Smooth muscle cell of the brain vasculature (primary cell): ENCODE measurements at regions not wholly inside any gene's neighbourhood (a gene's known extent, or its start where the extent isn't known, plus 50 kb on each side); places are given as distances from the start of the nearest gene placed in this dataset.
"Not testable (repeated sequence)": the region's sequence is repeated elsewhere in the genome, so short reads cannot be mapped to it uniquely, and the experiment has no call there.

Source experiments
- DNase-seq: peaks from one replicate; pipeline ENCODE4 v3.0.0-alpha.2; 2012; ENCODE audit warnings: low read depth, low spot score

DNA sequence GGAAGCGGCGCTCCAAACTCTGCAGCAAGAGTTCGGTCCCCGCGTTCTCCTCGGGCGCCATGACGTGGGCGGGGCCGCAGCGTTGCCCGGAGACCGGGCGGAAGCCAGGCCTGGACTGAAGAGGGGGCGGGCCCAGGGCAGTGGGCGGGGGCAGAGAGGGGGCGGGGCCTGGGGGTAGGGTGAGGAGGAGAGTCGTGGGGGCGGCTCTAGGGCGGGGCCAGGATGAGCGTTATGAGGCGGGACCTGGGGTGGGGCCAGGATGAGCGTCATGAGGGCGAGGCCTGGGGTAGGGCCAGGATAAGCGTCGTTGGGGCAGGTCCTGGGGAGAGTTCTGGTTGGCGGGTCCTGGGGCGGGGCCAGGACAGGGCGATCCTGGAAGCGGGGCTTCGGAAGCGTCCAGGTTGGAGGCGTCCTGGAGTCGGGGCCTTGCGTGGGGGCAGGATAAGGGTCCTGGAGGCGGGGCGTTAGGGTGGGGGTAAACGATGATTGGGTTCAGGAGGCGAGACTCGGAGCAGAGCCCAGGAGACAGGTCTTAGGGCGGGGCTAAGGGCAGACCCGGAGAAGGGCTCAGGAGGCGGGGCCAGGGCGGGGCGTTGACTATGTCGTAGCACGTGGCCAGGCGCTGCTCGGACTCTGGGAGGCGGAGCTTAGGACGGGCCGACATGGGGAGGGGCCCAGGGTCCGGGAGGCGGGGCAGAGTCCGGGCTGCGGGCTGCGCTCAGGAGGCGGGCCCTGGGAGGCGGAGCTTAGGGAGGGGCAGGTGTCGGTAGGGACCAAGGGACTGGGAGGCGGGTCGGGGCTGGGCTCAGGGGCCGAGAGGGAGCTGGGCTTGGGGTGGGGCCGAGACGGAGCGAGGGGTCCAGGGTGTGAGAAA is 131.1 kb upstream of the ALDH3B2 start:
- peak; percentile 94 for DNase-seq

DNA sequence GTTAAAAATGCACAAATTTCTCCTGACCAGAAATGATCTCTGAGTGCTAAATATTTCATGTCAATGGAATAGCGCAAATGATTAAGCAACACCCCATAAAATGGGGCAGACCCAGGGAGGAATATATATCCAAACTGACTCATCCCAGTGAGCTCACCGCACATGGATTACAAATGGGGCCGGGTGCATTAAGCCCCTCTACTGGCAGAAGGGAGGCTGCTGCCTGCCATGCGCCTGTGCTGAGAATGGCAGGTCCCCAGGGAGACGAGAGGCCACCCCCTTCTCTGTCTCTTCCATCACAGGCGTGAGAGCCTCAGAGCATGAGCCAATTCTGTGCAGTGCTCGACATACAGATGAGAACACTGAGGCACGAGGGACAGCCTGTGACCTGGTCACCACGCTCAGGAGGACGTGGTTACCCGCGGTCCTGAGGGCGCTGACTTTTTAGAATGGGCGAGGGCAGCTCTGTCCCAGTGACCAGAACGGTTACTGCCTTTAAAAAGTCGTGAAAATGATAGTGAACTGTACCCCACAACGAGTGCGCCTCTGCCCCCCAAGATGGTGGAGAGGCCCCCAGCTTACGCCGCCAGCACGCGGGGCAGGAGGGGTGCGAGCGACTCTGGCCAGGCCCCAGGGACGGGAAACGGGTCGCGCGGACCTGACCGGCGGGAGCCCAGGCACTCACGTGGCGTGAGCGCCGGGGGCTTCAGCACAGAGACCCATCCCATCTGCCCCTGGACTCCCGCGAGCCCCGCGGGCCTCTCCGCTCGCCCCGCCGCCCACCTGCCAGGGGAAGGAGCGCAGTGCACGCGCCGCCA is 130.2 kb upstream of the ALDH3B2 start:
- DNase-seq = not testable (repeated sequence)

- not testable (repeated sequence) for DNase-seq
Measured at GRCh38 chr11:67803519-67803918, 129.1 kb upstream of the ALDH3B2 start.

- DNase-seq = not testable (repeated sequence)
Measured at GRCh38 chr11:67803055-67803454, 128.6 kb upstream of the ALDH3B2 start.

GRCh38 chr11:67802623-67803022 is 128.2 kb upstream of the ALDH3B2 start:
- DNase-seq = not testable (repeated sequence)

- not testable (repeated sequence) for DNase-seq
Measured at GRCh38 chr11:67801397-67801796, 127.0 kb upstream of the ALDH3B2 start.

- DNase-seq = not testable (repeated sequence)
Measured at GRCh38 chr11:67800591-67800990, 126.2 kb upstream of the ALDH3B2 start.

GRCh38 chr11:67799808-67800207 is 125.4 kb upstream of the ALDH3B2 start:
- not testable (repeated sequence) for DNase-seq

GRCh38 chr11:67797726-67798521 is 123.5 kb upstream of the ALDH3B2 start:
- DNase-seq = not testable (repeated sequence)

GRCh38 chr11:67795746-67796145 is 121.3 kb upstream of the ALDH3B2 start:
- DNase-seq = no peak

- DNase-seq = not testable (repeated sequence)
Measured at GRCh38 chr11:67793750-67794149, 119.3 kb upstream of the ALDH3B2 start.

GRCh38 chr11:67792273-67792990 is 118.0 kb upstream of the ALDH3B2 start:
- DNase-seq = not testable (repeated sequence)

- DNase-seq = not testable (repeated sequence)
Measured at GRCh38 chr11:67791598-67792170, 117.3 kb upstream of the ALDH3B2 start.

DNA sequence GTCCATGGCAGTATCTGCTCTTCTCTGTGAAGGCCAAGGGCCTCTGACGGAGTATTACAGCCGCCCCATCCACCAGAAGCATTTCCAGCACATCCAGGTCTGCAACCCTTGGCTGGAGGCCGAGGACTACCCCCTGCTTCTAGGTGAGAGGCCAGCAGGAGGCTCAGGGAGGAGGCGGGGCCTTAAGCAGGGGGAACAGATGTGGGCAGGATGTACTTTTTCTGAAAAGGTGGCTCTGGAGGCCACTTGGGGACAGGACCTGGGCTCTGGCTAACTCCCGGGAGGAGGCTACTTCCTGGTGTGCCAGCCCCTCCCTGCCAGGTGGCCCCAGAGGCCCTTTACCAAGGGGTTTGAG is 113.9 kb upstream of the ALDH3B2 start:
- DNase-seq = not testable (repeated sequence)

GRCh38 chr11:67787681-67788340 is 113.4 kb upstream of the ALDH3B2 start:
- not testable (repeated sequence) for DNase-seq

DNA sequence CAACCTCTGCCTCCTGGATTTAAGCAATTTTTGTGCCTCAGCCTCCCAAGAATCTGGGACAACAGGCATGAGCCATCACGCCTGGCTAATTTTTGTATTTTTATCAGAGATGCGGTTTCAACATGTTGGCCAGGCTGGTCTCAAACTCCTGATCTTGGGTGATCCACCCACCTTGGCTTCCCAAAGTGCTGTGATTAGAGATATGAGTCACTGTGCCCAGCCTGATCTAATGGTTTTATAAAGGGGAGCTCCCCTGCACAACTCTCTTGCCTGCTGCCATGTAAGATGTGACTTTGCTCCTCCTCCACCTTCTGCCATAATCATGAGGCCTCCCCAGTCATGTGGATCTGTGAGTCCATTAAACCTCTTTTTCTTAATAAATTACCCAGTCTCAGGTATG is 107.5 kb upstream of the ALDH3B2 start:
- not testable (repeated sequence) for DNase-seq

DNA sequence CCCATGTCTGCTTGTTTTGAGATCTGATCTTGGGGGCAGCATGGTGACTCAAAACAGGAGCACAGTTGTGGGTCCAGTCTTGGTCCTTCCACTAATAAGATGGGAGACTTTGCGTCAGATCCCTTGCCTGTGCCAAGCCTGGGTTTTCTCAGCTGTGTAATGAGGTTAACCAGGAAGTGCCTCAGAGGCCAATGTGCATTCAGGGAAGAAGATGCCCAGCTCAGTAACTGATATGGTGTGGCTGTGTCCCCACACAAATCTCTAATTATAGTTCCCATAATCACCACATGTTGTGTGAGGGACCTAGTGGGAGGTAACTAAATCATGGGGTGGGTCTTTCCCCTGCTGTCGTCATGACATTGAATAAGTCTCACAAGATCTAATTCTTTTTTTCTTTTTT is 107.1 kb upstream of the ALDH3B2 start:
- DNase-seq = not testable (repeated sequence)

DNA sequence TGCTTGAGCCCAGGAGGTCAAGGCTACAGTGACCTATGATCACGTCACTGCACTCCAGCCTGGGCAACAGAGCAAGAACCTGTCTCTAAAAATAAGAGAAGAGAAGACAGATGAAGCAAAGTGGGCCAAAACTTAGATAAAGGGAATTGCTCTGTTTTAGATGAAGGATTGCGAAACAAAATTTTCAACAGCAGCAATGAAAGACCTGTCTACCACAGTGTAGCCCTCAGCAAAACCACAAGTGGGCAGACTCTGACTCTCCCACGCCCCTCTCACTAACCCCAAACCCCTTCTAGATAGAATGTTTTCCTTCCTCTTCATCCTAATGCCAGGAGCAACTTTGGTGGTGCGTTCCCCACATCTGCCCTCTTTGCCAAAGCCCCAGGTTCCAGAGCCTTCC is 105.6 kb upstream of the ALDH3B2 start:
- no peak for DNase-seq

- DNase-seq = not testable (repeated sequence)
Measured at GRCh38 chr11:67779189-67779875, 104.9 kb upstream of the ALDH3B2 start.
